Parathyroid adenoma (tissue), 2 donors: ENCODE measurements at regions not wholly inside any gene's neighbourhood (a gene's known extent, or its start where the extent isn't known, plus 50 kb on each side); places are given as distances from the start of the nearest gene placed in this dataset.

Experiments used
- H2AFZ ChIP-seq: fragments of 300-600 bp; sonication (generic); one replicate; pipeline ENCODE4 v1.7.0; 2017; ENCODE audit warnings: antibody characterized with exemption, mild to moderate bottlenecking
- H3K27ac ChIP-seq: fragments of 300-600 bp; sonication (generic); one replicate; pipeline ENCODE4 v1.7.0; 2017
- H3K27me3 ChIP-seq: fragments of 300-600 bp; sonication (generic); one replicate; pipeline ENCODE4 v1.7.0; 2017; ENCODE audit warnings: low read length; ENCODE audit not compliant: control insufficient read depth, insufficient read depth
- H3K36me3 ChIP-seq: fragments of 300-600 bp; sonication (generic); one replicate; pipeline ENCODE4 v1.7.0; 2017; ENCODE audit warnings: low read length; ENCODE audit not compliant: control insufficient read depth, insufficient read depth
- H3K4me1 ChIP-seq: fragments of 300-600 bp; sonication (generic); one replicate; pipeline ENCODE4 v1.7.0; 2017; ENCODE audit warnings: control low read depth
- H3K4me2 ChIP-seq: fragments of 300-600 bp; sonication (generic); one replicate; pipeline ENCODE4 v1.7.0; 2017; ENCODE audit warnings: low read length
- H3K4me3 ChIP-seq: fragments of 300-600 bp; sonication (generic); one replicate; pipeline ENCODE4 v1.7.0; 2017; ENCODE audit warnings: low read depth, low read length
- H3K79me2 ChIP-seq: fragments of 300-600 bp; sonication (generic); one replicate; pipeline ENCODE4 v1.7.0; 2017; ENCODE audit warnings: control low read depth
- H3K9ac ChIP-seq: fragments of 300-600 bp; sonication (generic); one replicate; pipeline ENCODE4 v1.7.0; 2017; ENCODE audit warnings: mild to moderate bottlenecking
- H3K9me3 ChIP-seq: fragments of 300-600 bp; sonication (generic); one replicate; pipeline ENCODE4 v1.7.0; 2017; ENCODE audit warnings: low read length; ENCODE audit not compliant: control insufficient read depth
- CTCF ChIP-seq: fragments of 300-600 bp; sonication (generic); IDR thresholded peaks from one replicate; pipeline ENCODE4 v1.7.0; 2017; ENCODE audit warnings: antibody characterized with exemption, mild to moderate bottlenecking
- donor health status: primary hyperparathyroidism.

DNA sequence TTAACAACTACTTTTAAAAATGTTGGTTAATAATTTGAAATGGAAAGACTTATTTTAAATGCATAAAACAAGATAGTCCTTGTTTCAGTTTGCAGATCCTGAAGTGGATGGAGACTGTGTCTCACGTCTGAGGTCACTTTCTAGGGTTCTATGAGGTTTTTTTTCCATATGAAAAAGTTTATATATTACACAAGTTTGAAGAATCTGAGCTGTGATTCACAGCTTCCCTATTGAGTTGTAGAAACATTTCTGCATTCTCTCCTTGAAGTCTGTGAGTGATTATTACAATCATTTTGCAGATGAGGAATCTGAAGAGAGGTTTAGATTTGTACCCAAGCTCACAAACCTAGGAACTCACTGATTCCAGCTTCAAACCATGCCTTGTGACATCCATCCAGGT, 442.5 kb upstream of the KLF4 start:
- Histone ChIP-seq H3K9ac (no peak overlapping the region), H3K36me3 (no peaks in the 10 kb centered on the region), H3K4me1 (no peaks in the 10 kb centered on the region), H3K79me2 (no peaks in the 10 kb centered on the region), H2AFZ (no peak overlapping the region), H3K27ac (no peak overlapping the region), H3K4me2 (no peak overlapping the region), H3K4me3 (no peak overlapping the region), H3K9me3 (no peaks in the 10 kb centered on the region), H3K27me3 (no peaks in the 10 kb centered on the region)
- no peak for TF ChIP-seq CTCF

GRCh38 chr9:107931071-107931715, 441.6 kb upstream of the KLF4 start:
- H3K4me1 ChIP-seq, result no peaks in the 10 kb centered on the region
- H3K9ac ChIP-seq, result no peak overlapping the region
- no peaks in the 10 kb centered on the region for H3K36me3 ChIP-seq
- no peaks in the 10 kb centered on the region for H3K9me3 ChIP-seq
- no peaks in the 10 kb centered on the region for H3K27me3 ChIP-seq
- no peak overlapping the region for H3K4me2 ChIP-seq
- no peaks in the 10 kb centered on the region for H3K79me2 ChIP-seq
- no peak overlapping the region for H2AFZ ChIP-seq
- H3K4me3 ChIP-seq, result no peak overlapping the region
- TF ChIP-seq CTCF, result no peak
- no peak overlapping the region for H3K27ac ChIP-seq

DNA sequence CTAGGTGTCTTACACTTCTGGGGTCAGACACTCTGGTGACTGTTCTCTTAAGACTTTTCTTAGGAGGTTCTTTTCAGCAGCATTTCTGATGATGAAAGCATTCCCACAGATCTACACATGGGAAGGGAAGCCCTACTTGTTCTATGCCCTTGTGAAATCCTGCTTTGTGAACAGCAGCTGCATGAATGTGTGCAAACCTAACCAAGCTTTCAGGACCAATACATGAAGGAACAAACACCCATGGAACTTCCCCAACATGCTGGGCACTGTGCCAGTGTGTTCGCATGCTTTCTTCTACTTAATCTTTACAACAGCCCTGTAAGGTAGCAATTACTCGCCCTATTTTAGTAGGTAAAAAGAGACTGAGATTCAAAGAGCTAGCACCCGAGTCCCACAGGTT, 439.9 kb upstream of the KLF4 start:
- H3K4me3 ChIP-seq, result no peak overlapping the region
- no peaks in the 10 kb centered on the region for H3K4me1 ChIP-seq
- H3K79me2 ChIP-seq, result no peaks in the 10 kb centered on the region
- no peaks in the 10 kb centered on the region for H3K27me3 ChIP-seq
- no peaks in the 10 kb centered on the region for H3K9me3 ChIP-seq
- no peak overlapping the region for H3K4me2 ChIP-seq
- no peak overlapping the region for H3K27ac ChIP-seq
- H3K9ac ChIP-seq, result no peak overlapping the region
- H2AFZ ChIP-seq, result no peak overlapping the region
- no peak for TF ChIP-seq CTCF
- H3K36me3 ChIP-seq, result no peaks in the 10 kb centered on the region

DNA sequence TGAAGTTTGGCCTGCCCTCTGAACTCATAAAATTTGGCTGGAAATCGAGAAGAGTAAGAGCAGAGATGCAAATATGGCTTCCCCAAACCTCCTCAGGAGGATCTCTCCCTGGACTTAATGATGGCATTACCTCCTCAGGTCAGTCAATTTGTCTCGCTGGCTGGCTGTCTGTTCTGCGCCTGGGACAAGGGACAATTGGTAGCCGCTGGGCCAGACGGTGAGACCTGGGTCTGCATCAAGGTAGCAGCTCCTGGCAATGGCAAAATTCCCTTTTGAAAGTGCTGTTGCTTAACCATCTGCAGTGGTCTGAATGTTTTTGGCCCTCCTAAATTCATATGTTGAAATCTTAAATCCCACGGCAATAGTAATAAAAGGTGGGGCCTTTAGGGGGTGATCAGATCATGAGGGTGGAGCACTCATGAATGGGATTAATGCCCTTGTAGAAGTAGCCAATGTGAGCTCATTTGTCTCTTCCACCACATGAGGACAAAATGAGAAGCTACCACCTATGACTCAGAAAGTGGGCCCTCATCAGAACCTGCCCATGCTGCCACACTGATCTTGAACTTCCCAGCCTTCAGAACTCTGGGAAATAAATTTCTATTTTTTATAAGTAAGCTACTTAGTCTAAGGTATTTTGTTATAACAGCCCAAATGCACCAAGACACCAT, 439.3 kb upstream of the KLF4 start:
- TF ChIP-seq CTCF, result no peak
- H2AFZ ChIP-seq, result no peak overlapping the region

GRCh38 chr9:107927276-107927675, 437.7 kb upstream of the KLF4 start:
- H3K79me2 ChIP-seq, result no peaks in the 10 kb centered on the region
- H2AFZ ChIP-seq, result no peak overlapping the region
- H3K4me3 ChIP-seq, result no peak overlapping the region
- H3K36me3 ChIP-seq, result no peaks in the 10 kb centered on the region
- H3K9ac ChIP-seq, result no peak overlapping the region
- H3K9me3 ChIP-seq, result no peaks in the 10 kb centered on the region
- no peak overlapping the region for H3K4me2 ChIP-seq
- no peak overlapping the region for H3K27ac ChIP-seq
- no peak for TF ChIP-seq CTCF
- no peaks in the 10 kb centered on the region for H3K4me1 ChIP-seq
- H3K27me3 ChIP-seq, result no peaks in the 10 kb centered on the region

More for the DNA sequence above, 439.3 kb upstream of the KLF4 start:
- H3K4me2 ChIP-seq, result no peak overlapping the region
- H3K9ac ChIP-seq, result no peak overlapping the region
- no peaks in the 10 kb centered on the region for H3K4me1 ChIP-seq
- no peak overlapping the region for H3K4me3 ChIP-seq
- no peak overlapping the region for H3K27ac ChIP-seq
- no peaks in the 10 kb centered on the region for H3K27me3 ChIP-seq
- H3K79me2 ChIP-seq, result no peaks in the 10 kb centered on the region
- H3K9me3 ChIP-seq, result no peaks in the 10 kb centered on the region
- no peaks in the 10 kb centered on the region for H3K36me3 ChIP-seq
